HepG2 (cell line): ENCODE measurements at regions not wholly inside any gene's neighbourhood (a gene's known extent, or its start where the extent isn't known, plus 50 kb on each side); places are given as distances from the start of the nearest gene placed in this dataset.
A peak's percentile ranks its signal among the peaks of the same experiment; 100 is the strongest.

Experiments used
- HMGXB4 ChIP-seq, 2 experiments: sonication (generic) in 1 of 2; formaldehyde crosslinking in 1 of 2; IDR thresholded peaks; 2 replicates each; pipeline versions ENCODE4 v1.4.0 to v1.6.1; 2018 to 2020; ENCODE audit warnings: missing genetic modification reagents in 2 of 2, borderline replicate concordance in 1 of 2, low read depth in 1 of 2, mild to moderate bottlenecking in 1 of 2, missing biosample characterization in 1 of 2
- MED8 ChIP-seq: sonication (generic); formaldehyde crosslinking; IDR thresholded peaks from 2 replicates; pipeline ENCODE4 v1.8.1; 2023; ENCODE audit warnings: mild to moderate bottlenecking, missing genetic modification reagents; ENCODE audit not compliant: insufficient replicate concordance
- NCOR1 ChIP-seq: fragments of 200-600 bp; sonication (generic); IDR thresholded peaks from 2 replicates; pipeline ENCODE4 v1.7.0; 2017; ENCODE audit warnings: antibody characterized with exemption, low read length, borderline replicate concordance
- RELA ChIP-seq: sonication (generic); formaldehyde crosslinking; IDR thresholded peaks from 2 replicates; pipeline ENCODE4 v1.4.0; 2020; ENCODE audit warnings: missing genetic modification reagents
- RFX5 ChIP-seq: IDR thresholded peaks from 2 replicates; pipeline ENCODE4 v1.6.1; 2011; ENCODE audit warnings: low read depth, low read length, improper control_type of control experiment
- SIX1 ChIP-seq: sonication (generic); formaldehyde crosslinking; IDR thresholded peaks from 2 replicates; pipeline ENCODE4 v1.4.0; 2020; ENCODE audit warnings: missing genetic modification reagents, borderline replicate concordance
- SOX13 ChIP-seq, 3 experiments: fragments of 450-650 bp in 1 of 3; sonication (generic) in 1 of 3; formaldehyde crosslinking in 1 of 3; IDR thresholded peaks in 2 of 3; conservative IDR thresholded peaks in 1 of 3; 2 replicates each; pipeline versions ENCODE4 v1.5.0 to v1.6.1; 2016 to 2020; ENCODE audit warnings: antibody characterized with exemption in 1 of 3, mild to moderate bottlenecking in 1 of 3, missing compliant biosample characterization in 1 of 3, missing genetic modification reagents in 1 of 3, moderate library complexity in 1 of 3
- ZBTB43 ChIP-seq: sonication (generic); formaldehyde crosslinking; conservative IDR thresholded peaks from 2 replicates; pipeline ENCODE4 v1.4.0; 2020; ENCODE audit warnings: missing genetic modification reagents
- ZNF17 ChIP-seq: sonication (generic); formaldehyde crosslinking; IDR thresholded peaks from 2 replicates; pipeline ENCODE4 v1.5.0; 2020; ENCODE audit warnings: mild to moderate bottlenecking, missing genetic modification reagents
- ZNF180 ChIP-seq: sonication (generic); formaldehyde crosslinking; IDR thresholded peaks from 2 replicates; pipeline ENCODE4 v1.4.0; 2020; ENCODE audit warnings: low read depth, missing genetic modification reagents, borderline replicate concordance
- ZNF543 ChIP-seq: sonication (generic); formaldehyde crosslinking; IDR thresholded peaks from 2 replicates; pipeline ENCODE4 v1.4.0; 2020; ENCODE audit warnings: mild to moderate bottlenecking, missing genetic modification reagents
- ZNF772 ChIP-seq: sonication (generic); formaldehyde crosslinking; IDR thresholded peaks from 2 replicates; pipeline ENCODE4 v1.5.0; 2020; ENCODE audit warnings: mild to moderate bottlenecking, missing genetic modification reagents
- ZNF800 ChIP-seq: sonication (generic); formaldehyde crosslinking; IDR thresholded peaks from 2 replicates; pipeline ENCODE4 v1.4.0; 2020; ENCODE audit warnings: missing genetic modification reagents
- TF ChIP-seq, protein P1 (sequence below), 2 experiments: sonication (generic) in 1 of 2; formaldehyde crosslinking in 1 of 2; IDR thresholded peaks; 2 replicates each; pipeline versions ENCODE4 v1.6.1 to v1.9.0; 2014 to 2022; ENCODE audit warnings: antibody characterized with exemption in 1 of 2, borderline replicate concordance in 1 of 2, inconsistent platforms in 1 of 2, low read depth in 1 of 2, missing genetic modification reagents in 1 of 2

- TF ChIP-seq HMGXB4 (CRISPR knock-in tag; IDR thresholded peaks at IDR 0.05; ENCODE audit: borderline replicate concordance in 1 of 2, low read depth in 1 of 2) (no peak), MED8 (no peak), SIX1 (CRISPR knock-in tag) (peak; percentile 57; the same call in 1 of the 2 replicates), RFX5 (no peak), NCOR1 (no peak), ZNF543 (no peak), ZNF17 (CRISPR knock-in tag) (no peak), ZNF800 (CRISPR knock-in tag) (0 out of 2 replicates have a peak, but pooled peaks have one; percentile 42), RELA (CRISPR knock-in tag) (no peak), ZNF180 (no peak), SOX13 (IDR thresholded peaks at IDR 0.05) (no peak), SOX13 (CRISPR knock-in tag; conservative IDR thresholded peaks at IDR 0.05 in 1 of 2, IDR thresholded peaks at IDR 0.05 in 1 of 2) (peak in 1 of 2 experiments; percentile 13; a peak in 1 of 4 replicates), ZBTB43 (CRISPR knock-in tag) (peak; percentile 65; the same call in 1 of the 2 replicates), ZNF772 (CRISPR knock-in tag) (no peak)
- TF ChIP-seq, protein P1, sequence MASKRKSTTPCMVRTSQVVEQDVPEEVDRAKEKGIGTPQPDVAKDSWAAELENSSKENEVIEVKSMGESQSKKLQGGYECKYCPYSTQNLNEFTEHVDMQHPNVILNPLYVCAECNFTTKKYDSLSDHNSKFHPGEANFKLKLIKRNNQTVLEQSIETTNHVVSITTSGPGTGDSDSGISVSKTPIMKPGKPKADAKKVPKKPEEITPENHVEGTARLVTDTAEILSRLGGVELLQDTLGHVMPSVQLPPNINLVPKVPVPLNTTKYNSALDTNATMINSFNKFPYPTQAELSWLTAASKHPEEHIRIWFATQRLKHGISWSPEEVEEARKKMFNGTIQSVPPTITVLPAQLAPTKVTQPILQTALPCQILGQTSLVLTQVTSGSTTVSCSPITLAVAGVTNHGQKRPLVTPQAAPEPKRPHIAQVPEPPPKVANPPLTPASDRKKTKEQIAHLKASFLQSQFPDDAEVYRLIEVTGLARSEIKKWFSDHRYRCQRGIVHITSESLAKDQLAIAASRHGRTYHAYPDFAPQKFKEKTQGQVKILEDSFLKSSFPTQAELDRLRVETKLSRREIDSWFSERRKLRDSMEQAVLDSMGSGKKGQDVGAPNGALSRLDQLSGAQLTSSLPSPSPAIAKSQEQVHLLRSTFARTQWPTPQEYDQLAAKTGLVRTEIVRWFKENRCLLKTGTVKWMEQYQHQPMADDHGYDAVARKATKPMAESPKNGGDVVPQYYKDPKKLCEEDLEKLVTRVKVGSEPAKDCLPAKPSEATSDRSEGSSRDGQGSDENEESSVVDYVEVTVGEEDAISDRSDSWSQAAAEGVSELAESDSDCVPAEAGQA (IDR thresholded peaks at IDR 0.05; ENCODE audit: low read depth) = no peak
- TF ChIP-seq, protein P1 (CRISPR knock-in tag; IDR thresholded peaks at IDR 0.05; ENCODE audit: borderline replicate concordance) = no peak
Observed at GRCh38 chr18:31233621-31234275, 71.1 kb upstream of the DSC1 start (continued).
